Heart left ventricle (tissue), 16 donors: ENCODE measurements at regions not wholly inside any gene's neighbourhood (a gene's known extent, or its start where the extent isn't known, plus 50 kb on each side); places are given as distances from the start of the nearest gene placed in this dataset.

Experiments used
- ATAC-seq, 4 donors: fragments of 200-7000 bp; cut with Tn5 transposase; one replicate each; pipeline ENCODE4 v1.9.1; 2020 to 2022; ENCODE audit warnings: moderate library complexity in 4 of 4, mild to moderate bottlenecking in 3 of 4, moderate number of reproducible peaks in 1 of 4
- DNase-seq, 5 donors: peaks; one replicate each; pipeline ENCODE4 v3.0.0-alpha.2; 2020
- H3K27ac ChIP-seq, 12 donors: fragments of 200-600 bp; sonication (generic) in 4 of 12; one replicate each; pipeline versions ENCODE4 v1.5.0 to v1.8.0; 2016 to 2022; ENCODE audit warnings: mild to moderate bottlenecking in 2 of 12
- H3K27me3 ChIP-seq, 9 donors: fragments of 200-600 bp; sonication (generic) in 2 of 9; one replicate each; pipeline versions ENCODE4 v1.5.1 to v1.8.0; 2016 to 2022; ENCODE audit warnings: mild to moderate bottlenecking in 3 of 9
- H3K36me3 ChIP-seq, 9 donors: fragments of 200-600 bp; sonication (generic) in 2 of 9; one replicate each; pipeline versions ENCODE4 v1.5.0 to v1.8.0; 2018 to 2022; ENCODE audit warnings: mild to moderate bottlenecking in 2 of 9
- H3K4me1 ChIP-seq, 12 donors: fragments of 200-600 bp; sonication (generic) in 4 of 12; one replicate each; pipeline versions ENCODE4 v1.5.0 to v1.8.0; 2016 to 2022; ENCODE audit warnings: mild to moderate bottlenecking in 3 of 12
- H3K4me3 ChIP-seq, 12 donors: fragments of 200-600 bp; sonication (generic) in 4 of 12; one replicate each; pipeline versions ENCODE4 v1.5.0 to v1.8.0; 2017 to 2022; ENCODE audit warnings: mild to moderate bottlenecking in 9 of 12, moderate library complexity in 4 of 12
- H3K9me3 ChIP-seq, 12 donors: fragments of 200-600 bp; sonication (generic) in 4 of 12; one replicate each; pipeline versions ENCODE4 v1.5.0 to v1.8.0; 2016 to 2022; ENCODE audit warnings: mild to moderate bottlenecking in 1 of 12
- CTCF ChIP-seq, 12 donors: fragments of 200-600 bp; sonication (generic) in 4 of 12; IDR thresholded peaks; one replicate each; pipeline versions ENCODE4 v1.5.0 to v1.8.0; 2018 to 2022; ENCODE audit warnings: antibody characterized with exemption in 12 of 12, mild to moderate bottlenecking in 5 of 12
- POLR2A ChIP-seq, 2 donors: fragments of 450-650 bp; IDR thresholded peaks; one replicate each; pipeline ENCODE4 v1.6.1; 2017; ENCODE audit warnings: antibody characterized with exemption in 2 of 2, mild to moderate bottlenecking in 2 of 2, moderate library complexity in 2 of 2
- WGBS, 4 donors: extraction: QIAGEN DNeasy Blood & Tissue Kit in 2 of 4; methylation state at CpG; one replicate each; pipeline versions ENCODE4 v1.1.5 to v1.1.7; 2013 to 2018; 5-methylcytosine and 5-hydroxymethylcytosine counted together
- intact Hi-C, 10 donors: fragments of 100-400 bp; cut with DNase I; formaldehyde crosslinking; loops; one replicate each; pipeline versions ENCODE4 v1.11.1 to v1.14.2; 2022
- donor health status: ischemic (EF 13 %, LVEDD 7.1; RV severe dilation, severe dysfunction).
- donor health status: healthy with polysubstance abuse.
- donor health status: DM: no; HTN: yes; CAD: no.
- donor health status: DM: no; HTN: no; CAD: no.
- donor health status: ischemic (EF 25% LVEDD 6.9; RV normal size, moderate dysfunction).
- donor health status: ischemic (EF 25% LVEDD 5.7; RV mildly dilated, moderate dysfunction).
- donor health status: healthy.
- donor health status: DM: yes; HTN: yes; CAD: no.
- donor health status: ischemic (EF 35%, LVEDD 5.7; RV mildly dilated, moderate dysfunction).
- donor health status: nonischemic (EF 11% LVEDD 7.7; RV severe dilation, severe dysfunction).
- donor health status: DM: yes; HTN: yes; CAD: no.
- donor health status: PGD.
- donor health status: ischemic (EF 29% LVEDD 5.4; RV normal size, mild dysfunction).
- donor health status: nonischemic (EF 23%, LVEDD 6.1; RV moderate dilation, normal function).

GRCh38 chr12:65707051-65707450 is 117.2 kb upstream of the HMGA2 start:
- TF ChIP-seq POLR2A (IDR thresholded peaks at IDR 0.05) (no peak), CTCF (IDR thresholded peaks at IDR 0.05) (no peak)
- intact Hi-C loops: no loop called here

GRCh38 chr12:65712260-65713004 is 111.9 kb upstream of the HMGA2 start:
- TF ChIP-seq CTCF (IDR thresholded peaks at IDR 0.05) (no peak), POLR2A (IDR thresholded peaks at IDR 0.05) (no peak)
- intact Hi-C loops: no loop called here
- Histone ChIP-seq H3K36me3 (no peaks in the 10 kb centered on the region), H3K4me3 (no peak overlapping the region), H3K27me3 (peaks cover 0 to 6% (median 0%) of the 10 kb centered on the region in 9 donors), H3K9me3 (no peaks in the 10 kb centered on the region), H3K27ac (no peak overlapping the region), H3K4me1 (no peaks in the 10 kb centered on the region)
- WGBS, 4 donors: 63 to 75% (median 74%) methylated on average over 5 of the region's 5 CpGs
- DNase-seq (no peak), ATAC-seq (no peak)

More at GRCh38 chr12:65707051-65707450, 117.2 kb upstream of the HMGA2 start:
- DNase-seq: no peak
- Histone ChIP-seq H3K4me1 (no peaks in the 10 kb centered on the region), H3K9me3 (peaks cover 0 to 33% (median 18%) of the 10 kb centered on the region in 12 donors), H3K27me3 (peaks cover 0 to 6% (median 0%) of the 10 kb centered on the region in 9 donors), H3K4me3 (no peak overlapping the region), H3K36me3 (no peaks in the 10 kb centered on the region), H3K27ac (no peak overlapping the region)
- no peak for ATAC-seq

GRCh38 chr12:65715961-65716360 is 108.3 kb upstream of the HMGA2 start:
- H3K4me3 ChIP-seq: no peak overlapping the region
- peaks cover 0 to 15% (median 0%) of the 10 kb centered on the region in 9 donors for H3K27me3 ChIP-seq
- no peaks in the 10 kb centered on the region for H3K4me1 ChIP-seq
- DNase-seq: no peak
- H3K9me3 ChIP-seq: no peaks in the 10 kb centered on the region
- no peak overlapping the region for H3K27ac ChIP-seq
- no peaks in the 10 kb centered on the region for H3K36me3 ChIP-seq
- no peak for TF ChIP-seq CTCF (IDR thresholded peaks at IDR 0.05)
- TF ChIP-seq POLR2A (IDR thresholded peaks at IDR 0.05): no peak
- WGBS, 4 donors: 81 to 90% (median 83%) methylated on average over 5 of the region's 5 CpGs
- intact Hi-C loops: no loop called here
- no peak for ATAC-seq

GRCh38 chr12:65720136-65721130 is 103.8 kb upstream of the HMGA2 start:
- intact Hi-C loops: no loop called here
- Histone ChIP-seq H3K27me3 (peaks cover 0 to 20% (median 3%) of the 10 kb centered on the region in 9 donors), H3K4me3 (no peak overlapping the region), H3K36me3 (no peaks in the 10 kb centered on the region), H3K9me3 (no peaks in the 10 kb centered on the region), H3K4me1 (no peaks in the 10 kb centered on the region), H3K27ac (no peak overlapping the region)
- no peak for TF ChIP-seq POLR2A (IDR thresholded peaks at IDR 0.05)
- no peak for TF ChIP-seq CTCF (IDR thresholded peaks at IDR 0.05)
- 85 to 87% (median 86%) methylated on average over 15 of the region's 15 CpGs for WGBS, 4 donors
- no peak for DNase-seq
- ATAC-seq: no peak
